BE2C (cell line): ENCODE measurements at regions not wholly inside any gene's neighbourhood (a gene's known extent, or its start where the extent isn't known, plus 50 kb on each side); places are given as distances from the start of the nearest gene placed in this dataset.

ENCODE experiments used
- DNase-seq: peaks from one replicate; pipeline ENCODE4 v3.0.0-alpha.2; 2020
- H3K27me3 ChIP-seq: fragments of 250-450 bp; sonication (Bioruptor Pico); 2 replicates; pipeline ENCODE4 v1.5.1; 2020; ENCODE audit warnings: mild to moderate bottlenecking
- H3K36me3 ChIP-seq: fragments of 250-450 bp; sonication (Bioruptor Pico); 2 replicates; pipeline ENCODE4 v1.5.1; 2020; ENCODE audit warnings: mild to moderate bottlenecking
- H3K4me1 ChIP-seq: fragments of 250-450 bp; sonication (Bioruptor Pico); 2 replicates; pipeline ENCODE4 v1.5.1; 2020
- H3K4me3 ChIP-seq: 2 replicates; pipeline ENCODE4 v1.5.1; 2011; ENCODE audit warnings: low read depth, low read length
- H3K9me3 ChIP-seq: fragments of 250-450 bp; sonication (Bioruptor Pico); 2 replicates; pipeline ENCODE4 v1.5.1; 2020
- CTCF ChIP-seq: IDR thresholded peaks from 2 replicates; pipeline ENCODE4 v1.5.1; 2012; ENCODE audit warnings: mild to moderate bottlenecking, low read depth, low read length

- Histone ChIP-seq H3K4me1 (no peaks in the 10 kb centered on the region), H3K9me3 (no peaks in the 10 kb centered on the region; the same call in 1 of the 2 replicates), H3K36me3 (no peaks in the 10 kb centered on the region), H3K4me3 (no peak overlapping the region), H3K27me3 (no peaks in the 10 kb centered on the region)
- DNase-seq = no peak
- TF ChIP-seq CTCF = no peak
Measured at GRCh38 chr13:22642088-22642487, 538.7 kb upstream of the SGCG start.

GRCh38 chr13:22644941-22645340, 535.8 kb upstream of the SGCG start:
- Histone ChIP-seq H3K9me3 (no peaks in the 10 kb centered on the region; the same call in 1 of the 2 replicates), H3K27me3 (no peaks in the 10 kb centered on the region), H3K36me3 (no peaks in the 10 kb centered on the region), H3K4me1 (no peaks in the 10 kb centered on the region), H3K4me3 (no peak overlapping the region)
- no peak for DNase-seq
- no peak for TF ChIP-seq CTCF

- Histone ChIP-seq H3K36me3 (no peaks in the 10 kb centered on the region), H3K27me3 (no peaks in the 10 kb centered on the region), H3K9me3 (no peaks in the 10 kb centered on the region; the same call in 1 of the 2 replicates), H3K4me1 (no peaks in the 10 kb centered on the region), H3K4me3 (no peak overlapping the region)
- no peak for DNase-seq
- no peak for TF ChIP-seq CTCF
Measured at GRCh38 chr13:22647156-22647850, 533.5 kb upstream of the SGCG start.

GRCh38 chr13:22648320-22648801, 532.4 kb upstream of the SGCG start:
- DNase-seq = no peak
- no peak for TF ChIP-seq CTCF
- H3K27me3 ChIP-seq = no peaks in the 10 kb centered on the region
- no peaks in the 10 kb centered on the region for H3K4me1 ChIP-seq
- H3K9me3 ChIP-seq = no peaks in the 10 kb centered on the region
- H3K36me3 ChIP-seq = no peaks in the 10 kb centered on the region
- H3K4me3 ChIP-seq = no peak overlapping the region

GRCh38 chr13:22652796-22653195, 528.0 kb upstream of the SGCG start:
- TF ChIP-seq CTCF = no peak
- H3K4me1 ChIP-seq = no peaks in the 10 kb centered on the region
- no peaks in the 10 kb centered on the region for H3K27me3 ChIP-seq
- H3K9me3 ChIP-seq = no peaks in the 10 kb centered on the region
- no peak for DNase-seq
- H3K4me3 ChIP-seq = no peak overlapping the region
- no peaks in the 10 kb centered on the region for H3K36me3 ChIP-seq

- DNase-seq = no peak
- H3K4me3 ChIP-seq = no peak overlapping the region
- H3K27me3 ChIP-seq = no peaks in the 10 kb centered on the region
- TF ChIP-seq CTCF = no peak
- H3K4me1 ChIP-seq = no peaks in the 10 kb centered on the region
- no peaks in the 10 kb centered on the region for H3K36me3 ChIP-seq
- H3K9me3 ChIP-seq = no peaks in the 10 kb centered on the region
Measured at GRCh38 chr13:22653866-22654265, 526.9 kb upstream of the SGCG start.
